GM12874 (cell line): ENCODE measurements at regions not wholly inside any gene's neighbourhood (a gene's known extent, or its start where the extent isn't known, plus 50 kb on each side); places are given as distances from the start of the nearest gene placed in this dataset.

Source experiments
- TF ChIP-seq, protein P1 (sequence below): IDR thresholded peaks from 2 replicates; pipeline ENCODE4 v1.5.1; 2011; ENCODE audit warnings: low read depth, mild to moderate bottlenecking, control low read depth, low read length, moderate library complexity; ENCODE audit not compliant: insufficient read depth

DNA sequence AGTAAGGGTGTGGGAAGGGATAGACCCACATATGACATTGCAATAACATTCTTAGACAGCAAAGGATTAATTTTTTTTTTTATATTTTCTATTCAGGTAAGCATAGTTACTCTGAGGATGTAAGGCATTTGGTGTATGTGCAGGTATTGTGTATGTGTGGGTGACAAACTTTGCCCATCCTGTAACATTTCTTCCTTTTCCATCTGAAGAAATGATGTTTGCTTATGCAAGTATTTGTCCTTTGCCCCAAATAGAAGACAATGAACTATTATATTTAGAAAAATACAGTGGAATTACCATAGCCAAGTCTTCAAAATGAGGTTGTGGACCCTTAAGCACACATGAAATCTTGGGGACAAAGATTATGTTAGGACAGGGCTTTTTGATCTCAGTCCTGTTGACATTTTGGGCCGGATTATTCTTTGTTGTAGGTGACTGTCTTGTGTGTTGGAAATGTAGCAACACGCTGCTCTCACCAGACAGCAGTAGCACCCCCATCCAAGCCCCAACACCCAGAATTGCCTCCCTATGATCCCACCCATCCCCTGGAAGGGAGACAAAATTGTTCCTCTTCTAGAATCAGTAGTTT, 1244.7 kb downstream of the STIM2 start:
- TF ChIP-seq, protein P1, sequence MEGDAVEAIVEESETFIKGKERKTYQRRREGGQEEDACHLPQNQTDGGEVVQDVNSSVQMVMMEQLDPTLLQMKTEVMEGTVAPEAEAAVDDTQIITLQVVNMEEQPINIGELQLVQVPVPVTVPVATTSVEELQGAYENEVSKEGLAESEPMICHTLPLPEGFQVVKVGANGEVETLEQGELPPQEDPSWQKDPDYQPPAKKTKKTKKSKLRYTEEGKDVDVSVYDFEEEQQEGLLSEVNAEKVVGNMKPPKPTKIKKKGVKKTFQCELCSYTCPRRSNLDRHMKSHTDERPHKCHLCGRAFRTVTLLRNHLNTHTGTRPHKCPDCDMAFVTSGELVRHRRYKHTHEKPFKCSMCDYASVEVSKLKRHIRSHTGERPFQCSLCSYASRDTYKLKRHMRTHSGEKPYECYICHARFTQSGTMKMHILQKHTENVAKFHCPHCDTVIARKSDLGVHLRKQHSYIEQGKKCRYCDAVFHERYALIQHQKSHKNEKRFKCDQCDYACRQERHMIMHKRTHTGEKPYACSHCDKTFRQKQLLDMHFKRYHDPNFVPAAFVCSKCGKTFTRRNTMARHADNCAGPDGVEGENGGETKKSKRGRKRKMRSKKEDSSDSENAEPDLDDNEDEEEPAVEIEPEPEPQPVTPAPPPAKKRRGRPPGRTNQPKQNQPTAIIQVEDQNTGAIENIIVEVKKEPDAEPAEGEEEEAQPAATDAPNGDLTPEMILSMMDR = no peak

DNA sequence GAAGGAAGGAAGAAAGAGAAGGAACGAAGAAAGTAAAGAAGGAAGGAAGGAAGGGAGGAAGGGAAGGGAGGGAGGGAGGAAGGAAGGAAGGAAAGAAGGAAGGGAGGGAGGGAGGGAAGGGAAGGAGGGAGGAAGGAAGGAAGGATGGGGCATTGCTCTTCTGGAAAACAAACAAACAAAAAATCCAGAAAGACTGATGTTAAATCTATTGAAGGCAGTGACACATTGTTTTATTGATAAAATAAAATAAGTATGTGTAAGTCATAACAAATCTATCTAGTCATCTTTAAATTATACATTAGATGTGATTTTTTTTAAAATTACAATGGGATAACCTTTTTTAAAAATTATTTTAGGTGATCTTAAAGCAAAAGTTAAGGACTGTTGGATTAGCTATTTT, 1245.5 kb downstream of the STIM2 start:
- TF ChIP-seq, protein P1 = no peak

DNA sequence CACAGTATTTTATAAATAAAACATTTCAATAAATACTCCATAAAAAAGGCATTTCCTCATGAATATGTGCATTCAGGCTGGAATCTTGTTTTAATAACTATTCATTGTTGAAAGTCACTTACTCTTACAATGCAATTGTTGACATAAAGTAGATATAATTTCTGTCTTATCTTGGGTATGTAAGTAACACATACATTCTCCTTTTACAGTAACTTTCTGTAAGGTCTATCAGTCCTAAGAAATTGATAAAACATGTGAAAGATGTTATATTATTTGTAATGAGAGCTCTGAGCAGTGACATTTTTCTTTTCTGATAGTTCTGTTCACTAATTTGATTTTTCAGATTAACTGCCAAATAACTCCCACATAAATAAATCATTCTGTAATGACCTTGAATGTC, 1249.2 kb downstream of the STIM2 start:
- TF ChIP-seq, protein P1 = no peak

DNA sequence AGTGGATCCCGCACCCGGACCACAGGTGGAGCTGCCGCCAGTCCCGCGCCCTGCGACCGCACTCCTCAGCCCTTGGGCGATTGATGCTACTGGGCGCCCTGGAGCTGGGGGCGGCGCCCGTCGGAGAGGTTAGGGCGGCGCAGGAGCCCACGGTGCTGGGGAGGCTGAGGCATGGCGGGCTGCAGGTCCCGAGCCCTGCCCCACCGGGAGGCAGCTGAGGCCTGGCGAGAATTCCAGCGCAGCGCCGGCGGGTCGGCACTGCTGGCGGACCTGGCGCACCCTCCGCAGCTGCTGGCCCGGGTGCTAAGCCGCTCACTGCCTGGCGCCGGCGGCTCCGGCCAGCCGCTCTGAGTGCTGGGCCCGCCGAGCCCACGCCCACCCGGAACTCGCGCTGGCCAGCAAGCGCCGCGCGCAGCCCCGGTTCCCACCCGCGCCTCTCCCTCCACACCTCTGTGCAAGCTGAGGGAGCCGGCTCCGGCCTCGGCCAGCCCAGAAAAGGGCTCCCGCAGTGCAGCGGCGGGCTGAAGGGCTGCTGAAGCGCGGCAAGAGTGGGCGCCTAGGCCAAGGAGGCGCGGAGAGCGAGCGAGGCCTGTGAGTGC, 1256.5 kb downstream of the STIM2 start:
- TF ChIP-seq, protein P1 = no peak

- TF ChIP-seq, protein P1 = no peak
Measured at GRCh38 chr4:28146191-28146590, 1285.5 kb downstream of the STIM2 start.

DNA sequence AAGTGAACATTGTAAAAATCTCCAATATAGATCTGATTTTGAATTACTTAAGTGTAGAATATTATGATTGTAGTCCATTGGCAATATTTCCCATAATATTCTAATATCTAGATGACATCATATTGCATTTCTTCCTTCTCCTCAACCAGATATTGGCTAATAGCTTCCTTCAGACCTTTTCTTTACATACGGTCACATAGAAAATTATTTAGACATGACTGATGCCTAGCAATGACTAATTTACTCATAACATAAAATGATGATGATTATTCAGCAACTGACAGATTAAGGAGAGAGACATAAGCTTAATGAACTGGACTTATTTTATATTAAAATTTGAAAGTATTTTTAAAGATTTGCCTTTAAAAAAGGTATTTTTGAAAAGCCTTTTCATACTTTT, 1287.6 kb downstream of the STIM2 start:
- TF ChIP-seq, protein P1 = no peak

DNA sequence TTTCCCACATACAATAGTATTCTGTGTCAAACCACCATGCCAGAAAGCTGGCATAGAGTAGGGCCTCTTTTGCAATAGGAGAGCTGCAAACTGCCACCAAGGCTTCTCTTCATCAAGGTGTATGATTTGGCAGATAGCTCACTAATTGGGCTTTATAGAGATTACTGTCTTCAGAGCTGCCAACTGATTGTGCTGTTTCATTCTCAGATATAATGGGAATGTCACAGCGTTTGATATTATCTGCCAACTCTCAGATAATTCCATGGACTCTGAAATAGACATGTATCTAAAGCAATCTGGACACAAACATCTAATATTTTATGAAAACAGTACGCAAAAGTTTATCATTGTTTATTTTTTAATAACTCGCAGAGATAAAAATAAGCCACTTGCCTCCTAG, 1289.1 kb downstream of the STIM2 start:
- TF ChIP-seq, protein P1 = no peak
